Gastroesophageal sphincter (tissue), 4 donors: ENCODE measurements at regions not wholly inside any gene's neighbourhood (a gene's known extent, or its start where the extent isn't known, plus 50 kb on each side); places are given as distances from the start of the nearest gene placed in this dataset.
A peak's percentile ranks its signal among the peaks of the same experiment; 100 is the strongest.
"Not testable (repeated sequence)": the region's sequence is repeated elsewhere in the genome, so short reads cannot be mapped to it uniquely, and the experiment has no call there.

Source experiments
- ATAC-seq: fragments of 150-250 bp; one replicate; pipeline ENCODE4 v1.9.1; 2016; ENCODE audit warnings: mild to moderate bottlenecking, moderate library complexity
- H3K27ac ChIP-seq, 4 donors: fragments of 200-600 bp; sonication (generic) in 3 of 4; 1 replicate in 3 of 4; 2 replicates in 1 of 4; pipeline ENCODE4 v1.5.1; 2016 to 2019
- H3K27me3 ChIP-seq: fragments of 200-600 bp; sonication (generic); one replicate; pipeline ENCODE4 v1.5.1; 2019
- H3K36me3 ChIP-seq, 2 donors: fragments of 200-600 bp; sonication (generic); one replicate each; pipeline ENCODE4 v1.5.1; 2019; ENCODE audit warnings: control low read depth in 1 of 2
- H3K4me1 ChIP-seq, 3 donors: fragments of 200-600 bp; sonication (generic); 1 replicate in 2 of 3; 2 replicates in 1 of 3; pipeline ENCODE4 v1.5.1; 2016 to 2019; ENCODE audit warnings: control low read depth in 2 of 3
- H3K4me3 ChIP-seq, 2 donors: fragments of 200-600 bp; sonication (generic); one replicate each; pipeline ENCODE4 v1.5.1; 2019; ENCODE audit warnings: mild to moderate bottlenecking in 1 of 2, moderate library complexity in 1 of 2
- H3K9me3 ChIP-seq, 3 donors: fragments of 200-600 bp; sonication (generic); one replicate each; pipeline ENCODE4 v1.5.1; 2017 to 2019; ENCODE audit warnings: control low read depth in 2 of 3
- EP300 ChIP-seq: sonication (generic); formaldehyde crosslinking; IDR thresholded peaks from one replicate; pipeline ENCODE4 v1.6.1; 2017; ENCODE audit warnings: antibody characterized with exemption, mild to moderate bottlenecking
- POLR2A ChIP-seq, 2 donors: fragments of 450-650 bp; IDR thresholded peaks; one replicate each; pipeline ENCODE4 v1.6.1; 2017; ENCODE audit warnings: antibody characterized with exemption in 2 of 2, mild to moderate bottlenecking in 2 of 2, moderate library complexity in 1 of 2
- POLR2AphosphoS5 ChIP-seq: sonication (generic); formaldehyde crosslinking; IDR thresholded peaks from one replicate; pipeline ENCODE4 v1.6.1; 2017; ENCODE audit warnings: antibody characterized with exemption
- WGBS, 2 donors: methylation state at CpG; one replicate each; pipeline ENCODE4 v1.1.5; 2018; ENCODE audit warnings: low coverage in 1 of 2; 5-methylcytosine and 5-hydroxymethylcytosine counted together
- TF ChIP-seq, protein P1 (sequence below), 4 experiments: fragments of 200-600 bp in 2 of 4; fragments of 450-650 bp in 2 of 4; sonication (generic) in 1 of 4; IDR thresholded peaks; one replicate each; pipeline ENCODE4 v1.5.1; 2017 to 2019; ENCODE audit warnings: antibody characterized with exemption in 4 of 4, mild to moderate bottlenecking in 2 of 4, moderate library complexity in 2 of 4

GRCh38 chr3:124056846-124057245, 64.9 kb upstream of the ROPN1 start:
- H3K4me3 ChIP-seq = no peak overlapping the region
- H3K4me1 ChIP-seq = peaks cover 0 to 26% (median 3%) of the 10 kb centered on the region in 3 donors
- H3K36me3 ChIP-seq = no peaks in the 10 kb centered on the region
- TF ChIP-seq, protein P1, sequence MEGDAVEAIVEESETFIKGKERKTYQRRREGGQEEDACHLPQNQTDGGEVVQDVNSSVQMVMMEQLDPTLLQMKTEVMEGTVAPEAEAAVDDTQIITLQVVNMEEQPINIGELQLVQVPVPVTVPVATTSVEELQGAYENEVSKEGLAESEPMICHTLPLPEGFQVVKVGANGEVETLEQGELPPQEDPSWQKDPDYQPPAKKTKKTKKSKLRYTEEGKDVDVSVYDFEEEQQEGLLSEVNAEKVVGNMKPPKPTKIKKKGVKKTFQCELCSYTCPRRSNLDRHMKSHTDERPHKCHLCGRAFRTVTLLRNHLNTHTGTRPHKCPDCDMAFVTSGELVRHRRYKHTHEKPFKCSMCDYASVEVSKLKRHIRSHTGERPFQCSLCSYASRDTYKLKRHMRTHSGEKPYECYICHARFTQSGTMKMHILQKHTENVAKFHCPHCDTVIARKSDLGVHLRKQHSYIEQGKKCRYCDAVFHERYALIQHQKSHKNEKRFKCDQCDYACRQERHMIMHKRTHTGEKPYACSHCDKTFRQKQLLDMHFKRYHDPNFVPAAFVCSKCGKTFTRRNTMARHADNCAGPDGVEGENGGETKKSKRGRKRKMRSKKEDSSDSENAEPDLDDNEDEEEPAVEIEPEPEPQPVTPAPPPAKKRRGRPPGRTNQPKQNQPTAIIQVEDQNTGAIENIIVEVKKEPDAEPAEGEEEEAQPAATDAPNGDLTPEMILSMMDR (IDR thresholded peaks at IDR 0.05) = no peak
- TF ChIP-seq EP300 (no peak), POLR2AphosphoS5 (no peak), POLR2A (IDR thresholded peaks at IDR 0.05) (no peak)
- ATAC-seq = no peak
- H3K27me3 ChIP-seq = no peaks in the 10 kb centered on the region
- H3K9me3 ChIP-seq = no peaks in the 10 kb centered on the region
- 0 to 14% methylated on average over 1 of the region's 2 CpGs for WGBS, 2 donors
- peak overlapping the region in 1 of 4 donors; percentile 14 for H3K27ac ChIP-seq

DNA sequence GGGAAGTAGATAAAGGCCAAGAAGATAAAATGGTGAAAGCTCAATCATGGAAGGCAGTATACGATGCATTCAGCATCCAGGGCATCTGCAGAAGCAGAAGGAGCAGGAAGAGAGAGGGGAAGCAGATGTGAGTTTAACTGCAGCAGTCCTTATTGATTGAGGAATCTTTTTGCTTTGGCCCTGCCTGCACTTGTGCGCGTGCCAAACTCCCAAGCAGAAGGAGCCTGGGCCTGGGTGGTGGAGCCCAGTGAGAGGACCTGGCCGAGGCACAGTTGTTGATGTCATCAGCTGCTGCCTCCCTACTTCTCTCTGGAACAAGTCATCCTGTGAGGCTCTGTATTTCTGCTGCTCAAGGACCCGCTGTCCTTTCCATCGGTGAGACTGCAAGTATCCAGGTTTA, 65.5 kb upstream of the ROPN1 start:
- peak overlapping the region in 1 of 4 donors; percentile 14 for H3K27ac ChIP-seq
- TF ChIP-seq EP300 (no peak), POLR2AphosphoS5 (no peak), POLR2A (IDR thresholded peaks at IDR 0.05) (no peak)
- TF ChIP-seq, protein P1 (IDR thresholded peaks at IDR 0.05) = no peak
- no peaks in the 10 kb centered on the region for H3K36me3 ChIP-seq
- no peaks in the 10 kb centered on the region for H3K9me3 ChIP-seq
- peaks cover 0 to 31% (median 4%) of the 10 kb centered on the region in 3 donors for H3K4me1 ChIP-seq
- no peak for ATAC-seq
- no peak overlapping the region for H3K4me3 ChIP-seq
- WGBS, 2 donors = 60 to 71% methylated on average over 2 to 3 of the region's 6 CpGs
- no peaks in the 10 kb centered on the region for H3K27me3 ChIP-seq

GRCh38 chr3:124059580-124059979, 67.7 kb upstream of the ROPN1 start:
- H3K27me3 ChIP-seq = no peaks in the 10 kb centered on the region
- H3K27ac ChIP-seq = no peak overlapping the region
- no peaks in the 10 kb centered on the region for H3K9me3 ChIP-seq
- H3K4me3 ChIP-seq = no peak overlapping the region
- 43 to 82% methylated on average over 1 of the region's 1 CpG for WGBS, 2 donors
- ATAC-seq = no peak
- TF ChIP-seq, protein P1 (IDR thresholded peaks at IDR 0.05) = no peak
- no peak for TF ChIP-seq POLR2A (IDR thresholded peaks at IDR 0.05)
- TF ChIP-seq EP300 = no peak
- TF ChIP-seq POLR2AphosphoS5 = no peak
- H3K36me3 ChIP-seq = no peaks in the 10 kb centered on the region
- peaks cover 6 to 48% (median 7%) of the 10 kb centered on the region in 3 donors for H3K4me1 ChIP-seq

DNA sequence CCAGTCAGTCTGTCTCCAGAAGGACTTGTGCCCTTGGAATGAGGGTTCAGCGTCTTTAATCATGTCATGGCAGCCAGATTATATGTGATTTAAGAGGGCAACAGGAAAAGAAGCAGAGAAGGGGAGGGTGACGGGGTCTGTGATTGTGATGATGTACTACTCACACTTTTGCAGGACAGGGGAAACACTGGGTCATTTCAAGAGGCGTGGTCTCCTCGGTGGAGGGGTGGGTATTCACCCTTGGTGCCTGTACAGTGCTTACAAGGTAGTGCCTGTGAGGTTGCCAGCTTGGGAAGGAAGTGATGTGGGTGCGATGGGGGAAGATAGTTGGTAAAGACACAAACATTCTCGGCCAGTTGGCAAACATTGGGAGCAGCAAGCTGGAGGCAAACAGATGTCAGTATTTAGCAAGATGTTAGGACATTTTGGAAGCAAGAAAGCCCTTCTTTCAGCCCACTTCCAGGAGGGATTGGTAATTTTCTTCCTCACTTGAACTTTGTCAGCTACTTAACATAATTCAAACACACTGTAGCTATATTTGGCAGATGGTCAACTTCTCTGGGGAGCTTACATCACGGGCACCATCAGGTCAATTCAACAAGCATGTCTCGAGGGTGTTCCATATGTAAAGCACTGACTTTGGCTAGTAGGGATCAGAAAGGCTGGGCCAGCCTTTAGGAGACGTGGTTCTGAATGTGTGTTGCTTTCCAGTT, 71.4 kb upstream of the ROPN1 start:
- no peak for ATAC-seq
- H3K4me3 ChIP-seq = no peak overlapping the region
- TF ChIP-seq, protein P1 (IDR thresholded peaks at IDR 0.05) = no peak
- TF ChIP-seq POLR2A (IDR thresholded peaks at IDR 0.05) (no peak), EP300 (no peak), POLR2AphosphoS5 (peak; percentile 26)
- H3K4me1 ChIP-seq = peaks cover 6 to 27% (median 7%) of the 10 kb centered on the region in 3 donors
- no peaks in the 10 kb centered on the region for H3K9me3 ChIP-seq
- peak overlapping the region in 1 of 4 donors; percentile 11 for H3K27ac ChIP-seq
- no peaks in the 10 kb centered on the region for H3K27me3 ChIP-seq
- no peaks in the 10 kb centered on the region for H3K36me3 ChIP-seq
- WGBS, 2 donors = 52 to 57% methylated on average over 8 to 9 of the region's 9 CpGs

GRCh38 chr3:124064050-124064449, 72.1 kb upstream of the ROPN1 start:
- H3K36me3 ChIP-seq = no peaks in the 10 kb centered on the region
- H3K27me3 ChIP-seq = no peaks in the 10 kb centered on the region
- TF ChIP-seq POLR2AphosphoS5 = no peak
- no peak for TF ChIP-seq EP300
- TF ChIP-seq, protein P1 (IDR thresholded peaks at IDR 0.05) = no peak
- no peak for TF ChIP-seq POLR2A (IDR thresholded peaks at IDR 0.05)
- no peak overlapping the region for H3K4me3 ChIP-seq
- peaks cover 6 to 27% (median 7%) of the 10 kb centered on the region in 3 donors for H3K4me1 ChIP-seq
- no peak overlapping the region for H3K27ac ChIP-seq
- WGBS, 2 donors = 90 to 93% methylated on average over 1 of the region's 1 CpG
- no peak for ATAC-seq
- no peaks in the 10 kb centered on the region for H3K9me3 ChIP-seq

GRCh38 chr3:124066543-124066942, 74.6 kb upstream of the ROPN1 start:
- H3K27me3 ChIP-seq = not testable (repeated sequence)

GRCh38 chr3:124069706-124070105, 77.8 kb upstream of the ROPN1 start:
- ATAC-seq = not testable (repeated sequence)

More at GRCh38 chr3:124066543-124066942, 74.6 kb upstream of the ROPN1 start:
- H3K4me3 ChIP-seq, H3K9me3 ChIP-seq, ATAC-seq, H3K36me3 ChIP-seq, H3K27ac ChIP-seq: not testable (repeated sequence)
- WGBS, 2 donors = 80 to 92% methylated on average over 1 to 2 of the region's 3 CpGs
- H3K4me1 ChIP-seq = peaks cover 6 to 25% (median 7%) of the 10 kb centered on the region in 3 donors

More at GRCh38 chr3:124069706-124070105, 77.8 kb upstream of the ROPN1 start:
- not testable (repeated sequence) for H3K36me3 ChIP-seq, H3K27ac ChIP-seq, H3K9me3 ChIP-seq, H3K4me1 ChIP-seq, H3K27me3 ChIP-seq, H3K4me3 ChIP-seq
- WGBS, 2 donors = 43 to 73% methylated on average over 2 of the region's 2 CpGs
